GM21576 (cell line): ENCODE measurements at regions not wholly inside any gene's neighbourhood (a gene's known extent, or its start where the extent isn't known, plus 50 kb on each side); places are given as distances from the start of the nearest gene placed in this dataset.

Experiments
- ATAC-seq: cut with Tn5 transposase; IDR thresholded peaks from one replicate; pipeline ENCODE4 v1.9.1; 2021; ENCODE audit warnings: mild to moderate bottlenecking, moderate library complexity; ENCODE audit not compliant: unreplicated experiment

GRCh38 chr12:4056910-4057845, 184.0 kb upstream of the PARP11 start:
- ATAC-seq: no peak

- no peak for ATAC-seq
Observed at GRCh38 chr12:4054630-4055029, 181.4 kb upstream of the PARP11 start.

- ATAC-seq: no peak
Observed at GRCh38 chr12:4052691-4053090, 179.5 kb upstream of the PARP11 start.

GRCh38 chr12:4051596-4051995, 178.4 kb upstream of the PARP11 start:
- no peak for ATAC-seq

GRCh38 chr12:4050340-4050739, 177.1 kb upstream of the PARP11 start:
- no peak for ATAC-seq

GRCh38 chr12:4049298-4050080, 176.3 kb upstream of the PARP11 start:
- no peak for ATAC-seq

DNA sequence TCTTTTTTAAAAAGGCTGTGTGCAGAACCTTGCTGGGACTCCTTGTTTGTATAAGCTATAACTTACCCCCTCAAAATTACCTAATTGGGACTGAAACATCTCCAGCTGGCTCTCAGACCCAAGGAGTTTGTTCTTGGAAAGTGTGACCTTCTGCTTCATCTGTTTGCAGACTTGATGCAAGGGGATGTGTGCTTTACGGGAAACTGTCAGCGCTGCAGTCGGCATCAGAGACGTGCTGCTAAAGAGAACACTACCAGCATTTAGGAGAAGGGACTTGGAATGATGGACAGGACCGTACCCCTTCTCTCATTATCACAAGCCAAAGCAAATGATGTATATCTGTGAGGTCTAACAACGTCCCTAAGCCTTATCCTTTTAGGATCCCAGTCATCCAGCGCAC, 174.2 kb upstream of the PARP11 start:
- ATAC-seq: no peak

DNA sequence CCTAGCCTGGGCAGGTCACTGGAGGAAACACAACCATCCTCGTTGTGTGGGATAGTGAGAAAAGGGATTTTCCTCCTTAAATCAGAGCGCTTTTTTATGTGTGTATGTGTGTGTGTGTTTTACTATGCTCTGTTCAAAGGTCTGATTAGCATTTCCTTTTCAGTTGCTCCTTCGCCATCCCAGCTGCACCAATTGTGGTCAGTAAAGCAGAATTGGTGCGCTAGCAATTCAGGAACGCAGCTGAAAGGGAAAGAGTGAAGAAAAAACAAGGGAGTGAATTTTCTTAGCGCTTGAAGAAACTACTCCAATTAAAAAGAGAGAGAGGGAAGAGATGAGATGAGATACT, 173.3 kb upstream of the PARP11 start:
- no peak for ATAC-seq

DNA sequence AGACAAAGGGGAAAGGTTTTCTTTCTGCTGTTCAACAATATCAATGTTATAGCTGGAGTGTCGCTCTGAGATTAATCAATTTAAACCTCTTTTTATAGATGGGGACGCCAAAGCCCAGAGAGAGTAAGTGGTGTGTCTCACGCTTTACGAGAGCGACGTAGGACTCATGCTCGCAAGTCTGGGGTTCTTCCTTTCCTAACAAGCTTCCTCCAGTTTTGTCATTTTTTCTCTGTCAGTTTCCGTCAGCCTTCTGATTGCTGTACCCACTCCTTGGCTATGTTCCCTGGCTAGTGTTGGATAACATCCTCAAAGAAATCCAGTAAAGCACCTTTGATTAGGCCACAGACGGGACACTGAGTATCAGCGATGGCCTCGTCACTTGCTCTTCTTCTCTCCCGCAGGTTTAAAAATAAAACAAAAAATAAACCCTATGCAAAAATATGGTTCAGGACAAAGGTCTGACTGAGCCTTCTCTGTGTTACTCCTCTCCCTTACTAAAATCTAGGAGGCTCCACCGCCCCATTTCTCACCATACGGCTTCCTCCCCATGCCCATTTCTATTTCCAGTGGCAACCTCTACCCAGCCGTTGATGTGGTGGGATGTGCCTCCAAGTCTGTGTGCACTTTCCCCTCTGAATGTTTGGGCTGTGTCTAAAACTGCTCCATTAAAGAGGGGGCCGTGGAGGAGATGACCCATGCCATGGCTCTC, 172.7 kb upstream of the PARP11 start:
- ATAC-seq: no peak

- ATAC-seq: no peak
Observed at GRCh38 chr12:4044736-4045730, 171.8 kb upstream of the PARP11 start.

GRCh38 chr12:4044101-4044500, 170.9 kb upstream of the PARP11 start:
- ATAC-seq: no peak

DNA sequence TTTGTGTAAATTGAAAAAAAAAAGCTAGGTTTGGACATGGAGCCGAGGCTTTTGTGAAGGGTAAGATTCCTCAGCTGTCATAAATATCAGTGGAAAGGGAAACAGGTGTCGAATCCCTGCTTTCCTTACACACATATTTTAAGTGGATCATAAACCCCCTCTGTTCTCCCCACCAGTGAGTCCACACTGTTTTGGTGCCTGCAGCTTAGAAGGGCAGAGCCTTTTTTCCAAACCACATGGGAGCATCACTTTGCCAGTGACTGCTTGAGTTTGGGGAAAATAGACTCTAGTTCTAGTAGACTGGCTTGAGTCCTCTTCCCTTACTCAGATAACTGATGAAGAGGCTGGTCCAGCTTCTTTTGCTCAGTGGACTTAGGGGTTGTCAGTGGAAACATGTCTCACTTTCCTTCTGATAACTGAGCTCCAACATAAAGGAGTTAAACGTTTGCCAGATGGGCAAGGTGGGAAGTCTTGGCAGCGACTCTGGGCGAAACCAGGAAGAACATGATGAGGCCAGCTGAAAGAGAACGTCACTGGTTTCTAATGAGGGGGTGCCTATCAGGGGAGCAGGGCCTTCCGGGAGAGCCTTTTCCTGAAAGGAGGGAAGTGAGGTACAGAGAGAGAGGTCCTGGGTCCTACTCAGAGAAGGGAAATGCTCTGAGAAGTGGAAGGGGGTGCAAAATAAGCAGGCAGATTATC, 168.1 kb upstream of the PARP11 start:
- ATAC-seq: no peak

DNA sequence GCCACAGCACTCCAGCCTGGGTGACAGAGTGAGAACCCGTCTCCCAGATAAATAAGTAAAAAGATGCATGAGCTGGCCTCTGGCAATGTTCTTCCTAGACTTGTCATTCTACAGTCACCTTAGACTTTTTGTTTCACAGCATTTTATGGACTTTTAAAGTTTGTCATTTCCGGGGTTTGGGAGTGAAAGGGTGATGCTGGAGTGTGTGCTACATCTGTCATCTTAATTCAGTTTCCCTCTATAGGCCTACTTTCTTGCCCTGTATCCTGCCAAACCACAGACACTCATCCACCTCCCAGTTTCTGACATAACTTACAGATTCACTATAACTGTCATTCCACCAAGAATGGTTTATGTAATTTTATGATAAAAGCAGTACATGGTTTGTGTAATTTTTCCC, 166.7 kb upstream of the PARP11 start:
- ATAC-seq: no peak

DNA sequence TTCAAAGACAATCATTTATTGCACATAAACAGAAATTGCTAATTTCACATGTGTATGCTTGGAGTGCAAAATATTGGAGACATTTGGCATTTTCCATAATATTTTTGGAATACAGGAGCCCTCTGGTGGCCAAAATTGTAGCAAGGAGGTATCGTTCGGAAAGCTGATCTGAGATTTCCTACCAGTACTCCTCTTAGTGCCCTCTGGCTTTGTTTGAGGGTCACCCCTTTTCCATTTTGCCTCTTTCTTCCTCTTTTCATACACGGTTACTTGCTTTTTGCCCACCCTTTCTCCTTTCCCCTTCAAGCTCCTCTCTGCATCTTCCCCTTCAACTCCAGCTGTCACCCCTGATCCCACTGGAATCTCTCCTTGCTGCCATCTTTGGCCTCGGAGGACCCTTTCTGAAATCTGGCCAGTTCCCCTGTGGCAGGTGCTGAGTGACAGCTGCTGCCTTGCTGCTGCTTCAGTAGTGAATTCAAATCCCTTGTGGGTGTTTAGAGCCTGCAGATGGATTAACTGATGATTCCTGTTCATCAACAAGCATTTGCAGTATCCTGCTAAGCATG, 164.6 kb upstream of the PARP11 start:
- no peak for ATAC-seq

DNA sequence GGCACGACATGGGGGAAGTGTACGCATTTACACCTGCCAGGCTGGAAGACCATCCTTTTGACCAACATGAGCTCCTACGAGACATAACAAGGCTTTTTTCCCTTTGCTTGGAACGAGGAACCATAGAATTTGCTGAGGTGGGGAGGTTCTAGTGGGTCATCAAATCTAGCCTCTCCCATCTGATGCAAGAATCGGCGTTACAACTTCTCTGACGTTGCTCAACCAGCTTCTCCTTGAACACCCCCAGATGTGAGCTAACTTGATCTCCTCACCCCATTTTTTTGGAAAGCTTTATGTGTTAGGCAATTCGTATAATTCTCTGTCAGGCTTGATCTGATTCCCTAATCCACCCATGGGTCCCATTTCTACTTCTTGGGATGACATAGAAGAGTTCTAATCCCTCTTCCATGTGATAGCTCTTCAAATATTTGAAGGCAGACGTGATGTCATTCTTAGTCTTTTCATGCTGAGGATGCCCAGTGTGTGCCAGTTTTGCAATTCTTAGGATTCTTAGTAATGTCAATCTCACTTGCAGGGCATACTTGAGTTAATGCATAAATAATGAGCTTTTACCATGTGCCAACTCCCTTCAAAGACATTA, 163.6 kb upstream of the PARP11 start:
- ATAC-seq: no peak

DNA sequence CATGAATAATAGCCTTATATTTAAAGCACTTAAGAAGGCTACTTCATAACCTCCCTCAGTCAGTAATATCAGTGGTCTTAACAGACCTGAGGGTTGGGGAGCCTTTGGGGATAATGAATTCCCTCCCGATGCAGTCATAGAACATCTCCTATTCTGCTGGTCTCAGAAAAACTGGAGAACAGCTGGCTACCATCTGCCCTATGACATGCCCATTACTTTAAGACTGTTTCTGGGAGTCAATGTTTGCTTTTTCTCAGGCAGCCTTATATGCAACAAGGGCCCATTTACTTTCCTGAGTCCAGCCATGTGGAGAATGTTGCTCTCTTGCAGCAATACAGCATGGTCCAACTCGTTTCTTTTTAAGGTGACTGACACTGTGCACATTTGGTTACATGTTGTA, 161.7 kb upstream of the PARP11 start:
- ATAC-seq: no peak

GRCh38 chr12:4032924-4033615, 159.9 kb upstream of the PARP11 start:
- ATAC-seq: no peak

DNA sequence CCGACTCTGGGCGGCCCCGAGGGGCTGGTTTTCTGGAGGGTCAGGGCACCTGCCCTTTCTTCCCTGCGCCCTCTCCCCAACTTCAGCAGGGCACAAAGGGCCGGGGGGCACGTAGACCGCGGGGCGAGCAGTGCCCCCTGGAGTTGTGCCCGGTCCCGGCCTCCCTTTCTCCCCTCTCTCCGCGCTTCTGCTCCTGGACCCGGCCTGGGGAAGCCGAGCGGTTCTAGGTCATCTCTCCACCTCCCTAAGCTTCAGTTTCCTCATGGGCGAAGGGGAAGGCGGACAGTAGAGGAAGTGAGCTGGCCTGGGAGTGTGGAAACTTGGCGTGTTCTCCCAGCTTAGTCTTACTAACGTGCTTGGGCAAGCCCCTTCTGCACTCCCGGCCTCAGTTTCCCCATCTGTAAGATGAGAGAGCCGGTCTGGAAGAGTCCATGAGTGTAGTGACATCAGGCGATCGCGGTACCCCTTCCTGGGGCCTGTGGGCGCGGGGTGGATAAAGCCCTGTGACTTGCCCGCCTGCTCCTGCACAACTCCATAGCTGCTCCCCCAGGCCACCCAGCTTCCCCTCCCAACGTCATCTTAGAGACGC, 158.6 kb upstream of the PARP11 start:
- no peak for ATAC-seq
